Suprapubic skin (tissue), 4 donors: ENCODE measurements at regions not wholly inside any gene's neighbourhood (a gene's known extent, or its start where the extent isn't known, plus 50 kb on each side); places are given as distances from the start of the nearest gene placed in this dataset.
"Not testable (repeated sequence)": the region's sequence is repeated elsewhere in the genome, so short reads cannot be mapped to it uniquely, and the experiment has no call there.

ENCODE experiments used
- DNase-seq, 2 donors: peaks; one replicate each; pipeline ENCODE4 v3.0.0-alpha.2; 2019; ENCODE audit warnings: low spot score in 2 of 2
- H3K27ac ChIP-seq: fragments of 200-600 bp; sonication (generic); one replicate; pipeline ENCODE4 v1.5.1; 2019
- H3K27me3 ChIP-seq: fragments of 200-600 bp; sonication (generic); one replicate; pipeline ENCODE4 v1.5.1; 2019
- H3K36me3 ChIP-seq: fragments of 200-600 bp; sonication (generic); one replicate; pipeline ENCODE4 v1.5.1; 2019
- H3K4me1 ChIP-seq: fragments of 200-600 bp; sonication (generic); one replicate; pipeline ENCODE4 v1.5.1; 2019
- H3K4me3 ChIP-seq: fragments of 200-600 bp; sonication (generic); one replicate; pipeline ENCODE4 v1.5.1; 2019; ENCODE audit warnings: mild to moderate bottlenecking
- H3K9me3 ChIP-seq: fragments of 200-600 bp; sonication (generic); one replicate; pipeline ENCODE4 v1.5.1; 2019
- CTCF ChIP-seq, 2 donors: fragments of 200-600 bp in 1 of 2; fragments of 450-650 bp in 1 of 2; sonication (generic) in 1 of 2; IDR thresholded peaks; one replicate each; pipeline ENCODE4 v1.5.1; 2016 to 2019; ENCODE audit warnings: antibody characterized with exemption in 2 of 2, mild to moderate bottlenecking in 1 of 2, moderate library complexity in 1 of 2
- EP300 ChIP-seq: sonication (generic); formaldehyde crosslinking; IDR thresholded peaks from one replicate; pipeline ENCODE4 v1.6.1; 2017; ENCODE audit warnings: antibody characterized with exemption
- POLR2A ChIP-seq, 2 donors: fragments of 450-650 bp; IDR thresholded peaks; one replicate each; pipeline ENCODE4 v1.6.1; 2017; ENCODE audit warnings: antibody characterized with exemption in 2 of 2, mild to moderate bottlenecking in 2 of 2, moderate library complexity in 2 of 2
- POLR2AphosphoS5 ChIP-seq, 3 donors: sonication (generic); formaldehyde crosslinking; IDR thresholded peaks; one replicate each; pipeline ENCODE4 v1.6.1; 2017; ENCODE audit warnings: antibody characterized with exemption in 3 of 3
- whole genome bisulfite sequencing: methylation state at CpG from one replicate; pipeline ENCODE4 v1.1.5; 2018; 5-methylcytosine and 5-hydroxymethylcytosine counted together

GRCh38 chr1:172941945-172942344 is 108.8 kb downstream of the TNFSF18 start:
- WGBS = 66% methylated on average over 2 of the region's 2 CpGs

GRCh38 chr1:172943138-172943537 is 107.6 kb downstream of the TNFSF18 start:
- H3K9me3 ChIP-seq, DNase-seq, H3K4me1 ChIP-seq, H3K36me3 ChIP-seq, H3K27me3 ChIP-seq, H3K4me3 ChIP-seq, H3K27ac ChIP-seq: not testable (repeated sequence)
- WGBS = 76% methylated on average over 2 of the region's 2 CpGs

More at GRCh38 chr1:172941945-172942344, 108.8 kb downstream of the TNFSF18 start:
- DNase-seq = no peak
- TF ChIP-seq POLR2AphosphoS5 (IDR thresholded peaks at IDR 0.05) (no peak), CTCF (IDR thresholded peaks at IDR 0.05) (no peak), EP300 (no peak), POLR2A (IDR thresholded peaks at IDR 0.05) (no peak)
- Histone ChIP-seq H3K27ac (no peak overlapping the region), H3K4me1 (no peaks in the 10 kb centered on the region), H3K27me3 (no peaks in the 10 kb centered on the region), H3K9me3 (no peaks in the 10 kb centered on the region), H3K4me3 (no peak overlapping the region), H3K36me3 (no peaks in the 10 kb centered on the region)

- no peaks in the 10 kb centered on the region for H3K27me3 ChIP-seq
- H3K27ac ChIP-seq = no peak overlapping the region
- no peaks in the 10 kb centered on the region for H3K4me1 ChIP-seq
- no peak for TF ChIP-seq POLR2A (IDR thresholded peaks at IDR 0.05)
- DNase-seq = no peak
- H3K9me3 ChIP-seq = no peaks in the 10 kb centered on the region
- H3K36me3 ChIP-seq = no peaks in the 10 kb centered on the region
- H3K4me3 ChIP-seq = no peak overlapping the region
These were observed 105.8 kb downstream of the TNFSF18 start for GRCh38 chr1:172944931-172945330.

GRCh38 chr1:172946814-172947507 is 103.8 kb downstream of the TNFSF18 start:
- no peak overlapping the region for H3K4me3 ChIP-seq
- peaks cover 6% of the 10 kb centered on the region for H3K4me1 ChIP-seq
- DNase-seq = no peak
- WGBS = 79% methylated on average over 2 of the region's 2 CpGs
- no peaks in the 10 kb centered on the region for H3K36me3 ChIP-seq
- H3K27me3 ChIP-seq = no peaks in the 10 kb centered on the region
- no peak overlapping the region for H3K27ac ChIP-seq
- TF ChIP-seq CTCF (IDR thresholded peaks at IDR 0.05) (no peak), POLR2A (IDR thresholded peaks at IDR 0.05) (no peak), POLR2AphosphoS5 (IDR thresholded peaks at IDR 0.05) (no peak), EP300 (no peak)
- no peaks in the 10 kb centered on the region for H3K9me3 ChIP-seq

- H3K27ac ChIP-seq = no peak overlapping the region
- TF ChIP-seq CTCF (IDR thresholded peaks at IDR 0.05) (no peak), EP300 (no peak), POLR2A (IDR thresholded peaks at IDR 0.05) (no peak), POLR2AphosphoS5 (IDR thresholded peaks at IDR 0.05) (no peak)
- H3K36me3 ChIP-seq = no peaks in the 10 kb centered on the region
- no peak for DNase-seq
- H3K27me3 ChIP-seq = no peaks in the 10 kb centered on the region
- no peak overlapping the region for H3K4me3 ChIP-seq
- WGBS = 100% methylated on average over 1 of the region's 1 CpG
- H3K9me3 ChIP-seq = no peaks in the 10 kb centered on the region
- H3K4me1 ChIP-seq = peaks cover 6% of the 10 kb centered on the region
These were observed 102.3 kb downstream of the TNFSF18 start for GRCh38 chr1:172948457-172948856.

GRCh38 chr1:172949096-172949495 is 101.6 kb downstream of the TNFSF18 start:
- Histone ChIP-seq H3K27ac (no peak overlapping the region), H3K9me3 (no peaks in the 10 kb centered on the region), H3K36me3 (no peaks in the 10 kb centered on the region), H3K27me3 (no peaks in the 10 kb centered on the region), H3K4me3 (no peak overlapping the region), H3K4me1 (peaks cover 6% of the 10 kb centered on the region)
- WGBS = 65% methylated on average over 4 of the region's 4 CpGs
- TF ChIP-seq EP300 (no peak), POLR2AphosphoS5 (IDR thresholded peaks at IDR 0.05) (no peak)
- DNase-seq = no peak

GRCh38 chr1:172950528-172950927 is 100.2 kb downstream of the TNFSF18 start:
- 96% methylated on average over 2 of the region's 2 CpGs for WGBS
- no peak overlapping the region for H3K27ac ChIP-seq
- H3K9me3 ChIP-seq = no peaks in the 10 kb centered on the region
- peaks cover 6% of the 10 kb centered on the region for H3K4me1 ChIP-seq
- TF ChIP-seq POLR2AphosphoS5 (IDR thresholded peaks at IDR 0.05) (no peak), EP300 (no peak), POLR2A (IDR thresholded peaks at IDR 0.05) (no peak), CTCF (IDR thresholded peaks at IDR 0.05) (no peak)
- no peak for DNase-seq
- H3K4me3 ChIP-seq = no peak overlapping the region
- H3K27me3 ChIP-seq = no peaks in the 10 kb centered on the region
- no peaks in the 10 kb centered on the region for H3K36me3 ChIP-seq
